GM20000 (cell line): ENCODE measurements at regions not wholly inside any gene's neighbourhood (a gene's known extent, or its start where the extent isn't known, plus 50 kb on each side); places are given as distances from the start of the nearest gene placed in this dataset.

Experiments used
- DNase-seq: peaks from one replicate; pipeline ENCODE4 v3.0.0; 2012; ENCODE audit warnings: low spot score
- TF ChIP-seq, protein P1 (sequence below): IDR thresholded peaks from 2 replicates; pipeline ENCODE4 v1.5.1; 2012; ENCODE audit warnings: mild to moderate bottlenecking, control low read depth; ENCODE audit errors: extremely low read depth, missing control alignments

DNA sequence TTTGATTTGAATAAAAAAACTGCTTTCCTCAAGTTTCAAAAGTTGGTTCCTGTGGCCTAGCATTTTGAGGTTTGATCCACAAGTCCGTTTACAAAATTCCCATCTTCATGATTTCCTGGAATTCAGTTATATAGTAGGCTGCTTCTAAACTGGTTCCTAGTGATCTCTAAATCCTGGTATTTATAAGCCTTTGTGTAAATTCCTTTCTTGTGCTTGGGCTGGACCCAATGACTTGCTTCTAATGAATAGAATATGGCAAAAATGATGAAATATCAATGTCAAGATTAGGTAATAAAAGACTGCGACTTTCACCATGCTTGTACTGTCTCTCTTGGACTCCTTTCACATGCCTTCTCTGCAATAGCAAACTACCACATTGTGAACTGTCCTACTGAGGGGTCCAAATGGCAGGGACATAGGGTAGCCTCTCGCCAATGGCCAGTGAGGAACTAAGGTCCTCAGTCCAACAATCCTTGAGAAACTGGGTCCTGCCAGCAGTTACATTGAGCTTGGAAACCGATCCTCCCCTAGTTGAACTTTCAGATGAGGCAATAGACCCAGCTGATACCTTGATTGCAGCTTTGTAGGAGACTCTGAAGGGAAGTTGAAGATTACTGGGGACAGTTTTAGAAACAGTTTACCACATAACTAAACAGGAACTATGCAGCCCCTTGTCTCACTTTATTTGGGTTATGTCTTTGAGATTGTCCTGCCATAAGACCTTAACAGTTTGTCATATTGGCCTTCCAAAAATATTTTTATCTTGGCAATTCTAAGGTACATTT, 303.9 kb upstream of the TBC1D5 start:
- no peak for DNase-seq
- TF ChIP-seq, protein P1, sequence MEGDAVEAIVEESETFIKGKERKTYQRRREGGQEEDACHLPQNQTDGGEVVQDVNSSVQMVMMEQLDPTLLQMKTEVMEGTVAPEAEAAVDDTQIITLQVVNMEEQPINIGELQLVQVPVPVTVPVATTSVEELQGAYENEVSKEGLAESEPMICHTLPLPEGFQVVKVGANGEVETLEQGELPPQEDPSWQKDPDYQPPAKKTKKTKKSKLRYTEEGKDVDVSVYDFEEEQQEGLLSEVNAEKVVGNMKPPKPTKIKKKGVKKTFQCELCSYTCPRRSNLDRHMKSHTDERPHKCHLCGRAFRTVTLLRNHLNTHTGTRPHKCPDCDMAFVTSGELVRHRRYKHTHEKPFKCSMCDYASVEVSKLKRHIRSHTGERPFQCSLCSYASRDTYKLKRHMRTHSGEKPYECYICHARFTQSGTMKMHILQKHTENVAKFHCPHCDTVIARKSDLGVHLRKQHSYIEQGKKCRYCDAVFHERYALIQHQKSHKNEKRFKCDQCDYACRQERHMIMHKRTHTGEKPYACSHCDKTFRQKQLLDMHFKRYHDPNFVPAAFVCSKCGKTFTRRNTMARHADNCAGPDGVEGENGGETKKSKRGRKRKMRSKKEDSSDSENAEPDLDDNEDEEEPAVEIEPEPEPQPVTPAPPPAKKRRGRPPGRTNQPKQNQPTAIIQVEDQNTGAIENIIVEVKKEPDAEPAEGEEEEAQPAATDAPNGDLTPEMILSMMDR, result no peak

DNA sequence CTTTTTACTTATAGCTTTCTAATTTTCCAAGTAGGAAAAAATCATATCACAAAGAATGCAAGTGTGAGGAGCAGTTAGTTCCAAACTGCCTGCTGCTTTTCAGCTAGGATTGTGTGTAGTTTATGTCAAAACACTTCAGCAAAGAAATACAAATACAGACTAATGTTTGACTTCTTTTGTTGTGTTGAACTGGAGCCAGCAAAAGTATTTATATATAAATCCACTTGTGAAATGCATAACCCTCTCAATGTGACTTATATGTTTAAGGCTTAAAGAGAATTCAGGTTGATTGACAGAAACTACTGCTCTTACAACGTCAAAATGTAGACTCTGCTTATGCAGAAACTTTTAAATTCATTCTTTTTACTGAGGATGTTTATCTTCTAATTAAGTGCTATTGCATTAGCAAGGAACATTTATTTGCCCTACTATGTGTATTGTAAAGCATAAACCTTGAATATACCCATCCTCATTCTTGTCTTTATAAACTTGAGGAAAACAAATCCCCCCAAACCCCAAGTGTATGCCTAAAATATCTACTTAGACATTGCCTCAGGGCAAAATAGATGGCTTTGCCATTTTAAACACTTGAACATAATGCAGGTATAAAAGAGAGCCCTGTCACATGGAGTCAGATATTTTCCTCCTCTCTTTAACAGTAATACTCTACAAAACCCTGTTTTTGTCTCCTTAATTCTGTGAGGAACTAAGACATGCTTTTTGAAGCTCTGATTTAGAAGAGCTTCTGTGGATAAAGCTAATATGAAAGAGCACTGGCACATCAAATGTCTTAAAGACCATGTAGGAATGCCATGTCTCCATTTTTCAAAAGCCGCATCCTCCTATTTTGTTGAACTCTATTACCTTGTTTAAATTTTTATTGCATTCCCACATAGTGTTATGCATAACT, 302.8 kb upstream of the TBC1D5 start:
- DNase-seq, result no peak
- TF ChIP-seq, protein P1, result no peak

DNA sequence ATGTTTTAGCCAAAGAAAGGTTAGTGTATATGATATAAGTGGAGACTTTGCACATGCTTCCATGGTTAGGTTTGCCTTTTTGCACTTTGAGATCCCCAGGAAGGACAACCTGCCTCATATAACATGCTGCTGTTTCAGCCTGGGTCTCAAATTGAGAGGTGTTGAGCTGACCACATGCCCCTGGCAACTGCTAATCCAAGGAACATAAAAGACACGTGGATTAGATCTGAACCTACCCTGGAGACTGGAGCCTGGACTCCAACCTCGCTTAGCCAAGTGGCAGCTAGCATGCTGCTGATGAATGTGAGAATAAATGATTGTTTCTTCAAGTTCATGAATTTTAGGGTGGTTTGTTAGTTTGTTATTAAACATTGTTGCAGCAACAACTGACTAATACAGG, 301.8 kb upstream of the TBC1D5 start:
- TF ChIP-seq, protein P1, result no peak
- no peak for DNase-seq

DNA sequence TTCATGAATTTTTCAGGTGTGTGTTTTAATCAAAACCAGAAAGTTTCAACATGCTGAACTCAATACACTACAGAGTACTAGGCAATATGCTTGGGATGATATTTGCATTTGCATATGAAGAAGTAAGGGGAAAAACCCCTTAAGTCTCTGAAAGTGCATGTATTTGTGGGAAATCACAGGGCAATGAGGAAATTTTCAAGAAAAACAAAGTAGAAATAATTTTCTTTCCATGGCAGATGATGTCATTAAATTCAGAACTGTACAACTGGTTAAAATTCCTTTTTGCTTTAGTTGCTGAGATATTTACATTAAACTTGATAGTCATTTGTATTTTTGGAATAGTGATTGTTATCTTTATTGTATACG, 294.0 kb upstream of the TBC1D5 start:
- no peak for DNase-seq
- TF ChIP-seq, protein P1, result no peak

DNA sequence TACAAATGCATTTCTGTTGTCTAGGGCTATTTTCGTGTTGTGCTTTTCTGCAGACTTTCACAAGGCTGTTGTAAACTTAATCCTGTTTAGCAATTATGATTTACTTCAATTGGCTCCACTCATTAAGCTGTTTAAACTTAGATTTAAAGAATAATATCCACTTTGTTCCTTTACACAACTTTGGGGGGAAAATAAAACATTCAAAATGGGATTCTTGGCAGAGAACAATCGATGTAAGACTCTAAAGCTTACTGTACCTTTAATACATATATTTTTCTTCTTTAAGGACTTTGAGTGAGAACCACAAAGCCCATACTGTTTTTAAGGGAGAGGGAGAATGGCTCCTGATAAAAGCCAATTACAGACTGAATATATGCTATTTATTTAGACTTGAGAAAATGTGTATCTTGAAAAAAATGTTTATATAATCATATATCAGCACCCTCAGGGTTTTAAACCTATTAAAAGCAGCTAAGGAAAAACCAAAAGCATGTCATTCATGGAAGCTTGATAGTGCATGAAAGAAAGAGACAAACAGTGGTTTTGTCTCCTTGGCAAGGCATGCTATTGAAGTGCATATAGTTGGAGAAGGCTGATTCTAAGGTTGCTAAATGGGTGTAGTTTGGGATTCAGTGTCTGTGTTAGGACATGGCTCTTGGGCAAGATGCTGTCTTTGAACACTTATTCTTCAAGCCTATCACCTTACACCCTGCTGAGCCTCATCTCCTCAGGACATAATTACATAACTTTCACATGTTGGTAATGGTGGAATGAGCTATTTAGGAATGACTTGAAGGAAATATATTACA, 293.4 kb upstream of the TBC1D5 start:
- DNase-seq, result no peak
- TF ChIP-seq, protein P1, result no peak

DNA sequence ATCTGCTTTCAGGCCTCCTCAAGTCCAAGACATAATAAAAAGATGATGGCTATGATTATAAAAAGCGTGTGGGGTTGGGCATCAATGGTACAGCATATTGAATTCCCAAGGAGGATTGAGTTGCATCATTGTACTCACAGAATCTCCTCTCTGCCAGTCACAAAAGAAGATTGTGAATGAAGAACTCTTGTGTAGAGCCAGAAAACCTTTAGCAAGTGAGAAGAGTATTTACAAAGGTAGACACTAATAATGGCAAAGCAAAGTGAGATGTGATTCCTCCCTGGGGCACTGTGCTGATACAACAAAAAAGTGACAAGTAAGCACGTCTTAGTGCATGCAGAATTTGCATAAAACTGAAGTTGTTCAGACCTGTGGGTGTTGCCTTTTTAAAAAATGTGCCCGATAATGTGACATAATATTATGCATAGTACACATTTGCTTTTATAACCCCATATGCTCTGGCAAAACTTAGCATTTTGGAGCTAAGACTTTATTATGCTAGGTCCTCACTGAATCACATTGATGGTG, 291.2 kb upstream of the TBC1D5 start:
- no peak for DNase-seq
- TF ChIP-seq, protein P1, result no peak
